BLaER1 (cell line): ENCODE measurements at regions not wholly inside any gene's neighbourhood (a gene's known extent, or its start where the extent isn't known, plus 50 kb on each side); places are given as distances from the start of the nearest gene placed in this dataset.

Experiments
- H3K27ac ChIP-seq: shearing (Covaris generic); formaldehyde crosslinking; 2 replicates; pipeline ENCODE4 v1.8.1; 2022
- H3K27me3 ChIP-seq: shearing (Covaris generic); formaldehyde crosslinking; 2 replicates; pipeline ENCODE4 v1.8.1; 2022
- H3K36me3 ChIP-seq: shearing (Covaris generic); formaldehyde crosslinking; 2 replicates; pipeline ENCODE4 v1.8.1; 2022
- H3K4me1 ChIP-seq: shearing (Covaris generic); formaldehyde crosslinking; 2 replicates; pipeline ENCODE4 v1.8.1; 2022
- H3K4me2 ChIP-seq: shearing (Covaris generic); formaldehyde crosslinking; 2 replicates; pipeline ENCODE4 v1.8.1; 2022
- H3K4me3 ChIP-seq: shearing (Covaris generic); formaldehyde crosslinking; 2 replicates; pipeline ENCODE4 v1.8.1; 2022
- H3K9ac ChIP-seq: shearing (Covaris generic); formaldehyde crosslinking; 2 replicates; pipeline ENCODE4 v1.8.1; 2022
- H3K9me3 ChIP-seq: shearing (Covaris generic); formaldehyde crosslinking; 2 replicates; pipeline ENCODE4 v1.8.1; 2022
- H4K20me1 ChIP-seq: shearing (Covaris generic); formaldehyde crosslinking; 2 replicates; pipeline ENCODE4 v1.8.1; 2022
- Cebpa-rat ChIP-seq: shearing (Covaris generic); IDR thresholded peaks from 2 replicates; pipeline ENCODE4 v1.8.1; 2022

DNA sequence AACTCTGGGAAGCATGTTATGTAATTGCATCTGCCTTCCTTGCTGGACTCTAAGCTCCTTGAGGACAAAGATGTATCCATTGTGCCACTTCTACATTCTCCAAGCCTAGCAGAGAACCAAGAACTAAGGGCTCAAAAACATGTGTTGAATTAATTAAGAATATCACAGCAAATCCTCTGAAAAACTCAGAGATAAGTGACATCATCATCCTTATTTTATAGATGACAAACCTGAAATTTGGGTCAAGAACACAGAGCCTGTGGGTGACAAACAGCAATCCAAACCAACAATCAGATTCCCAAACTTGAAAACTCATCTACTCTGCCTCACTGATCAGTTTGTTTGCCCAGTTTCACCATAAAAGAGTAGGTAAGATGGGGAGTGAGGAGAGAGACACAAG is 503.6 kb upstream of the LRRN3 start:
- H3K4me3 ChIP-seq = no peak overlapping the region

DNA sequence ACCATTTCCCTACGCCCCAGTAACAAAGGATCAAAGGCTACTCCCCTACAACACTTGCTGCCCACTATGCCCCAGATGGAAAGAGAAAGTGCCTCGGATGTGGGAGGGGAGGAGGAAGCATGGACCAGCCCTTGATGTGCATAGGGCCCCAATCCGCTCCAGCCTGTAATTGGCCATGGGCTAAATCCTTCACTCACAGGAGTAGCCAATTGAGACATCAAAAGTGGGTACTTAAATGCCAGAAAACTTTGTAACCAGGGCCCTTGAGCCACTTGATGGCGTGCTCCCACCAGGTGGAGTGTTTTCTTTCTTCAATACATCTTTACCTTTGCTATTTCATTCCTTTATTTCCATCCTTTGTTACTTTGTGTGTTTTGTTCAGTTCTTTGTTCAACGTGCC is 500.5 kb upstream of the LRRN3 start:
- no peaks in the 10 kb centered on the region for H3K9me3 ChIP-seq
- H4K20me1 ChIP-seq = no peaks in the 10 kb centered on the region
- H3K27ac ChIP-seq = no peak overlapping the region
- H3K9ac ChIP-seq = no peak overlapping the region
- no peaks in the 10 kb centered on the region for H3K36me3 ChIP-seq
- H3K4me3 ChIP-seq = no peak overlapping the region
- H3K4me1 ChIP-seq = no peaks in the 10 kb centered on the region
- H3K27me3 ChIP-seq = no peaks in the 10 kb centered on the region
- H3K4me2 ChIP-seq = no peak overlapping the region
- no peak for TF ChIP-seq Cebpa-rat

More for the DNA sequence above, 503.6 kb upstream of the LRRN3 start:
- Histone ChIP-seq H3K9ac (no peak overlapping the region), H3K4me1 (no peaks in the 10 kb centered on the region), H3K9me3 (no peaks in the 10 kb centered on the region), H3K4me2 (no peak overlapping the region), H3K27me3 (no peaks in the 10 kb centered on the region), H3K27ac (no peak overlapping the region), H4K20me1 (no peaks in the 10 kb centered on the region), H3K36me3 (no peaks in the 10 kb centered on the region)
- TF ChIP-seq Cebpa-rat = no peak

DNA sequence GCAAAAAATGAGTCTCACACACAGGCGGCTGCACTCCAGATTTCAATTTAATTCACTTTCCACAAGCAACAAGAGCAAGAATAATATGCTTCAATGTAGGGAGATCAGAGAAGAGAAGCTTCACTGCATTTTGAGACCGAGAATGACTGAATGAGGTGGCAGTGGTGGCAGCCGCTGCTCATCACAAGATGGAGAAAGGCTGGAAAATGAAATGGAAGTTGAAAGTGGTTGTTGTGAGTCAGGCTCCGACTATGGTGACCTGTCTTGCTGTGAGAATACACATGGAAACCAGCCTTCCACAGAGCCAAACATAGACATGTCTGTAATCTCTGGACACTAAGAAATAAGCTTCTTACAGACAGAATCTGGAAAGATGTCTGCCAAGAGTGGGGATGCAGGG is 499.6 kb upstream of the LRRN3 start:
- Histone ChIP-seq H3K27ac (no peak overlapping the region), H4K20me1 (no peaks in the 10 kb centered on the region), H3K9ac (no peak overlapping the region), H3K36me3 (no peaks in the 10 kb centered on the region), H3K9me3 (no peaks in the 10 kb centered on the region), H3K27me3 (no peaks in the 10 kb centered on the region), H3K4me1 (no peaks in the 10 kb centered on the region), H3K4me3 (no peak overlapping the region), H3K4me2 (no peak overlapping the region)
- no peak for TF ChIP-seq Cebpa-rat

DNA sequence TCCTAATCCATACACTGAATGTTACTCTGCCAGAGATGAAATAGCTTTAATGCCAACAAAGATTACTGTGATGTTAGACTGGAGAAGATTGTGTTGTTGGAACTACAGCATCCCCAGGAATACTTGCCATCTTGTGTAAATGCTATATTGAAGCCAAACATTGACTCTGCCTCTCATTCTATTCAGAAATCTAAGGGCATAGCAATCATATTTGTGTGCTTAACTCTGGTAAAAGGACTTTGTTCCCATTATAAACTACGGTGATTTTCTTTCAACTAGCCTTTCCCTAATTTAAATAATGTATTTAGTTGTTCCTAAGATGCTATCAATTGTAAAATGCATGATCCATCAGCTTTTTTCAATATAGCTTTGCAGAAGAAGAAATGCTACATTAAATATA is 498.4 kb upstream of the LRRN3 start:
- Histone ChIP-seq H3K36me3 (no peaks in the 10 kb centered on the region), H3K27ac (no peak overlapping the region), H4K20me1 (no peaks in the 10 kb centered on the region), H3K27me3 (no peaks in the 10 kb centered on the region), H3K4me3 (no peak overlapping the region), H3K9me3 (no peaks in the 10 kb centered on the region), H3K4me1 (no peaks in the 10 kb centered on the region), H3K9ac (no peak overlapping the region), H3K4me2 (no peak overlapping the region)
- TF ChIP-seq Cebpa-rat = no peak

DNA sequence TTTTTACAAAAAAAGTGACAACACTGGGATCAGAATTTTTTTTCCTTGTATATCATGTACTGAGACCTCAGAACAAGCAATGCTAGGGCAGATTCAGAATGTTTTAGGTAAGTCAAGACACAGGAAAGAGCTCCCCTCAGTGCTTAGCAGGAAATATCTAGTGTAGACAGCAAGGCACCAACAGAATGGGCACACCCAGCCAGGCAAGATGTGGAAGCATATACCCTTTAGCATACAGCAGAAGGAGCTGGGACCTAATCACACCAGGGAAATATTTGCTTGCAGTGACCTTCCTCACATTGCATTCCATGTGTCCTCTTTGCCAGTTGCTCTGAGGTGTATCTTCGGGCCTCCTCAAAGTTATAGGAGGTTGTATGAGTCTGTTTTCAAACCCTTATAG is 497.6 kb upstream of the LRRN3 start:
- TF ChIP-seq Cebpa-rat = no peak
- H3K36me3 ChIP-seq = no peaks in the 10 kb centered on the region
- H4K20me1 ChIP-seq = no peaks in the 10 kb centered on the region
- no peak overlapping the region for H3K27ac ChIP-seq
- H3K9me3 ChIP-seq = no peaks in the 10 kb centered on the region
- no peaks in the 10 kb centered on the region for H3K27me3 ChIP-seq
- no peak overlapping the region for H3K9ac ChIP-seq
- H3K4me3 ChIP-seq = no peak overlapping the region
- no peaks in the 10 kb centered on the region for H3K4me1 ChIP-seq
- no peak overlapping the region for H3K4me2 ChIP-seq

DNA sequence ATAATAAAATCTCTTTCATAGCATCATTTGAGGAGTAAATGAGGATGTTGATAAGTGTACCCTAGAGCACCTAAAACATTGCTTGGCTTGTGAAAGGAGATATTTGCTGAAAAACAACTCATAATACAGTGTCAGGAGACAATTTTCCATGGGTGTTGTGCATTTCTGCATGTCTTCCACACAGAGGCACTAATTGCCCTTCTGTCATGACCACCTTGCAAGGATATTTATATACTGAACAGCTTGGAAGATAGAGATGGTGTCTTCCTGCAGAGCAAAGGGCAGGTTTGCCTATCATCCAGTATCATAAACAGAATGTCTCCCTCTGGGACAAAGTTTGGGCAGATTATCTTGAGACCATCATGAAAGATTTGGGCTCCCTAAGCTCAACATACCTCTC is 495.2 kb upstream of the LRRN3 start:
- TF ChIP-seq Cebpa-rat = no peak
- Histone ChIP-seq H3K36me3 (no peaks in the 10 kb centered on the region), H3K4me2 (no peak overlapping the region), H4K20me1 (no peaks in the 10 kb centered on the region), H3K4me3 (no peak overlapping the region), H3K27ac (no peak overlapping the region), H3K9ac (no peak overlapping the region), H3K9me3 (no peaks in the 10 kb centered on the region), H3K4me1 (no peaks in the 10 kb centered on the region), H3K27me3 (no peaks in the 10 kb centered on the region)

DNA sequence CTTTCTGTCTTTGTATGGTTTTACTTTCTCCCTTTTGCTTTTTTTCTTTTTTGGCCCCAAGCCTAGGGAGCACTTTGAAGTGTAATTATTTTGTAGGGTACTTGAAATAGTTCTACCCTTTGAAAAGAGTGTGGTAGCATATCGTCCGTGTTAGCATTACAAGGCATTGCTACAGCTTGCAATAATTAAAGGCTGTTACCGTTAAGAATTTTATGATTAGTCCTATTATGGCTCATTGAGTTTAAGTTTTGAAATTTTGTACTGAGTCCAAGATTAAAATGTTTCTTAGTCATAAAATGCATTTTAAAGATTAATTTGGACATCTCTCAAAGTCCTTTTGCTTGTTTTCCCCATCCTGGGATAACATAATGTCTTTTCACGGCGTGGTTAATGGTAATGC is 490.0 kb upstream of the LRRN3 start:
- H3K36me3 ChIP-seq = no peaks in the 10 kb centered on the region
- no peaks in the 10 kb centered on the region for H3K4me1 ChIP-seq
- no peak for TF ChIP-seq Cebpa-rat
- H3K9me3 ChIP-seq = no peaks in the 10 kb centered on the region
- H3K27me3 ChIP-seq = no peaks in the 10 kb centered on the region
- H4K20me1 ChIP-seq = no peaks in the 10 kb centered on the region
- no peak overlapping the region for H3K4me2 ChIP-seq
- H3K9ac ChIP-seq = no peak overlapping the region
- H3K4me3 ChIP-seq = no peak overlapping the region
- no peak overlapping the region for H3K27ac ChIP-seq

DNA sequence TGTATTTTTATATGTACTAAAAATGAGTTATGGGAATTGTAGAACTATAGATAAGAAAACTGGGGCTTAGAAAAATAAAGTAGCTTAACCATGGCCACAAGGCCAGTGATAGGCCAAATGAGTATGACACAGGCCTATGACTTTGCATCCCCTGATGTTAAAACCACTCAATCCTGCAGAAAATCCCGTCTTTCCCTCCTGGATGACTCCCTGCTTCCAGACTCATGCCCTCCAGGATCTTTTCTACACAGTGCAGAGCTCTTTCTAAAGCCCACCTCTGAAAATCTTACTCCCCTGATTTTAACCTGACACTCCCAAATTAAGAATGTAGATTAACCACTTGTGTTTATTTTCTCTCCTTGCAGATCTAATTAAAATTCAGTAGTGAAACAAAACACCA is 489.2 kb upstream of the LRRN3 start:
- H3K36me3 ChIP-seq = no peaks in the 10 kb centered on the region
- H3K27me3 ChIP-seq = no peaks in the 10 kb centered on the region
- no peak for TF ChIP-seq Cebpa-rat
- H3K9me3 ChIP-seq = no peaks in the 10 kb centered on the region
- H3K4me2 ChIP-seq = no peak overlapping the region
- no peak overlapping the region for H3K27ac ChIP-seq
- H3K9ac ChIP-seq = no peak overlapping the region
- H4K20me1 ChIP-seq = no peaks in the 10 kb centered on the region
- no peak overlapping the region for H3K4me3 ChIP-seq
- no peaks in the 10 kb centered on the region for H3K4me1 ChIP-seq

DNA sequence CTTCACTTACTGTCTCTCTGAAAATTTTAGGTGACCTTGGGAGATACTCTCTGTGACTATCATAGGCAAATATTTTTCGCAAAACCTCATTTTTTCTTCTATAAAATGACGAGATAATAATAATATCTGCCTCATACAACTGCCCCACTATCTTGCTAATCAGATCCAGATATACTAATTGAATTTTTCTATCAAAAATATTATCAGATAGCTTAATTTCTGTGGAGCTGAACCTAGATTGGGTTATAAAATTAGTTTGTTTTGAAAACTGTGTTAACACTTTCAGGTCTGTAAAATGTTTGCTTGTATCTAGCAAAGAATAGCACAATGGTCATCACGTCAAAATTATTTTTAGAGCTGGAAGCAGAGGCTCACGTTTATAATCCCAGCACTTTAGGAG is 486.7 kb upstream of the LRRN3 start:
- no peak for TF ChIP-seq Cebpa-rat

DNA sequence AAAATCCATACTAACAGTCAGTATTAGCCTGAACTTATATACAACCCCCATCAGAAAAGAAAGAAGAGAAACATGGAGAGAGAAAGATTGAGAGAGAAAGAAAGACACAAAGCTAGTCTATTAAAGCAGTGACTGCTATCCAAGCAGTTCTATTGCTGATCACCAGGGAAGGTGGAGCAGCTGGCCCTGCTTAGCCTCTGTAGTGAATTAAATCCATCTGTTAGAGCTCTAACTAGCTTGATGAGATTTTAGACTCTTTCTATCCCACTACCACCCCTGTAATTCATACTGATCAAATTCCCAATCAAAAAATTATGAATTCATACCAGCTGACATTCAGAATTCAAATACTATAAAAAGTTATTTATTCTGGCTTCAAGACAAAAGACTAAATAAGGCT is 486.0 kb upstream of the LRRN3 start:
- TF ChIP-seq Cebpa-rat = no peak
- Histone ChIP-seq H3K9ac (no peak overlapping the region), H3K4me1 (no peaks in the 10 kb centered on the region), H3K36me3 (no peaks in the 10 kb centered on the region), H3K9me3 (no peaks in the 10 kb centered on the region), H3K27me3 (no peaks in the 10 kb centered on the region), H3K4me3 (no peak overlapping the region), H4K20me1 (no peaks in the 10 kb centered on the region), H3K4me2 (no peak overlapping the region), H3K27ac (no peak overlapping the region)

More for the DNA sequence above, 486.7 kb upstream of the LRRN3 start:
- no peaks in the 10 kb centered on the region for H3K4me1 ChIP-seq
- H3K9me3 ChIP-seq = no peaks in the 10 kb centered on the region
- no peaks in the 10 kb centered on the region for H3K36me3 ChIP-seq
- no peak overlapping the region for H3K9ac ChIP-seq
- H4K20me1 ChIP-seq = no peaks in the 10 kb centered on the region
- no peaks in the 10 kb centered on the region for H3K27me3 ChIP-seq
- H3K4me2 ChIP-seq = no peak overlapping the region
- no peak overlapping the region for H3K27ac ChIP-seq
- H3K4me3 ChIP-seq = no peak overlapping the region

DNA sequence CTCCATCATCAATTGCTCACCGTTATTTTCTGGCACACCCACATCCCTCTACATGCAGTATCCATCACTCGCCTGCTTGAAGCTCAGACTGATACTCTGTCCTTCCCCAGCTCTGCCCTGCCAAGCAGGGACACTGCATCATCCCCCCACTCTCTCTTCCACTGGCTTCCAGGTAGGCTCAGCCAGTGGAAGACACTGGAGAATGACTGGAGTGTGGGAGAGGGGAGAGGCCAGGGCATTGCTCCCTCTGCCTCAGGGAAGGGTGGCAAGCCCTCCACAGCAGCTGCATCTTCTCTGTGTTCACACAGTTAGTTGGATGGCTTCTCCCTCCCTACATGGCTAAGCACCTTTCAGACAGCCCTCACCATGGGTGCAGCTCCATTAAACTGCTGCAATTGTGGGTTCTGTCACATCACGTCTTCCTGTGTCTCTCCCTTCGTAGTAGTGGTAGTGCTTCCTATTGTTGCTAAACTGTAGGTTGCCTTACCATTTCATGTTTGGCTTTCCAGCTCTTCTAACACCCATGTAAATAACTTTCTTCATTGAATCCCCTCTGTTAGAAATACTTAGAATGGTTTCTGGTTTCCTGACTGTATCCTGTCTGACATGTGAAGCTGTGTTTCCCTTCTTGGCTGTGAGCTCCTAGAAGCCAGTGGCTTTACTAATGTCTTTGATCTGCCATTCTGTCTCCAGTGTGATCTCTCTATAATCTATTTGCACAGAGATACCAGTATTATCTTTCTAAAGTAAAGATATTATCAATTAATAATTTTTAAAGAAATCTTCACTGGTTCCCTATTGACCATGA is 483.7 kb upstream of the LRRN3 start:
- Histone ChIP-seq H3K27me3 (no peaks in the 10 kb centered on the region), H3K4me3 (no peak overlapping the region), H3K4me1 (no peaks in the 10 kb centered on the region), H3K9ac (no peak overlapping the region), H3K9me3 (no peaks in the 10 kb centered on the region), H4K20me1 (no peaks in the 10 kb centered on the region), H3K4me2 (no peak overlapping the region), H3K27ac (no peak overlapping the region), H3K36me3 (no peaks in the 10 kb centered on the region)
- no peak for TF ChIP-seq Cebpa-rat
